HG03139 (cell line): ENCODE measurements at regions not wholly inside any gene's neighbourhood (a gene's known extent, or its start where the extent isn't known, plus 50 kb on each side); places are given as distances from the start of the nearest gene placed in this dataset.
"Not testable (repeated sequence)": the region's sequence is repeated elsewhere in the genome, so short reads cannot be mapped to it uniquely, and the experiment has no call there.

Source experiments
- ATAC-seq: cut with Tn5 transposase; IDR thresholded peaks from one replicate; pipeline ENCODE4 v1.9.1; 2021; ENCODE audit not compliant: unreplicated experiment

GRCh38 chr1:143644035-143644434 lies 327.8 kb downstream of the FAM72C start:
- ATAC-seq = not testable (repeated sequence)

- no peak for ATAC-seq
Measured at GRCh38 chr1:143643148-143643885, 328.5 kb downstream of the FAM72C start.

GRCh38 chr1:143625886-143626285 lies 345.9 kb downstream of the FAM72C start:
- no peak for ATAC-seq

- no peak for ATAC-seq
Measured at GRCh38 chr1:143619851-143620250, 351.9 kb downstream of the FAM72C start.

- no peak for ATAC-seq
Measured at GRCh38 chr1:143611159-143611558, 360.6 kb downstream of the FAM72C start.

- ATAC-seq = no peak
Measured at GRCh38 chr1:143610196-143610595, 361.6 kb downstream of the FAM72C start.

GRCh38 chr1:143604887-143605286 lies 366.9 kb downstream of the FAM72C start:
- ATAC-seq = no peak

GRCh38 chr1:143584508-143584907 lies 387.3 kb downstream of the FAM72C start:
- ATAC-seq = no peak

GRCh38 chr1:143574891-143575520 lies 396.8 kb downstream of the FAM72C start:
- ATAC-seq = no peak

- ATAC-seq = not testable (repeated sequence)
Measured at GRCh38 chr1:143572661-143573060, 399.1 kb downstream of the FAM72C start.

- ATAC-seq = not testable (repeated sequence)
Measured at GRCh38 chr1:143563761-143564160, 408.0 kb downstream of the FAM72C start.

GRCh38 chr1:143553627-143554026 lies 418.2 kb downstream of the FAM72C start:
- no peak for ATAC-seq

GRCh38 chr1:143504703-143505102 lies 467.1 kb downstream of the FAM72C start:
- not testable (repeated sequence) for ATAC-seq

GRCh38 chr1:143504080-143504479 lies 467.7 kb downstream of the FAM72C start:
- ATAC-seq = not testable (repeated sequence)

GRCh38 chr1:143503048-143503447 lies 468.7 kb downstream of the FAM72C start:
- not testable (repeated sequence) for ATAC-seq

- ATAC-seq = not testable (repeated sequence)
Measured at GRCh38 chr1:143502038-143502437, 469.7 kb downstream of the FAM72C start.

- not testable (repeated sequence) for ATAC-seq
Measured at GRCh38 chr1:143498059-143498749, 473.6 kb downstream of the FAM72C start.

- no peak for ATAC-seq
Measured at GRCh38 chr1:143497374-143497747, 474.4 kb downstream of the FAM72C start.

- not testable (repeated sequence) for ATAC-seq
Measured at GRCh38 chr1:143496526-143497373, 475.0 kb downstream of the FAM72C start.
